Mesothelial cell of epicardium (in vitro differentiated cells): ENCODE measurements at regions not wholly inside any gene's neighbourhood (a gene's known extent, or its start where the extent isn't known, plus 50 kb on each side); places are given as distances from the start of the nearest gene placed in this dataset.

Experiments
- DNase-seq, 2 experiments: peaks; one replicate each; pipeline ENCODE4 v3.0.0; 2021; ENCODE audit warnings: low spot score in 2 of 2; ENCODE audit not compliant: unreplicated experiment in 2 of 2
- H3K27ac Mint-ChIP-seq: 2 replicates; pipeline ENCODE4 v1.8.0; 2021; ENCODE audit warnings: mixed read lengths
- H3K27me3 Mint-ChIP-seq: 2 replicates; pipeline ENCODE4 v1.8.0; 2021; ENCODE audit warnings: low read depth, mixed read lengths
- H3K36me3 Mint-ChIP-seq: 2 replicates; pipeline ENCODE4 v1.8.0; 2021; ENCODE audit warnings: mixed read lengths
- H3K4me1 Mint-ChIP-seq: 2 replicates; pipeline ENCODE4 v1.8.0; 2021; ENCODE audit warnings: mixed read lengths
- H3K4me3 Mint-ChIP-seq: 2 replicates; pipeline ENCODE4 v1.8.0; 2021; ENCODE audit warnings: mild to moderate bottlenecking, moderate library complexity, mixed read lengths
- H3K9me3 Mint-ChIP-seq: 2 replicates; pipeline ENCODE4 v1.8.0; 2021; ENCODE audit warnings: mixed read lengths
- CTCF ChIP-seq: fragments of 200-600 bp; sonication (generic); IDR thresholded peaks from one replicate; pipeline ENCODE4 v1.5.0; 2021; ENCODE audit warnings: antibody characterized with exemption; ENCODE audit not compliant: unreplicated experiment

- H3K4me1 Mint-ChIP-seq = no peaks in the 10 kb centered on the region
- H3K4me3 Mint-ChIP-seq = no peak overlapping the region
- no peak for DNase-seq
- no peaks in the 10 kb centered on the region for H3K36me3 Mint-ChIP-seq
- H3K27ac Mint-ChIP-seq = no peak overlapping the region
- TF ChIP-seq CTCF = no peak
- peaks cover 24% of the 10 kb centered on the region for H3K27me3 Mint-ChIP-seq
- H3K9me3 Mint-ChIP-seq = no peaks in the 10 kb centered on the region
Observed at GRCh38 chr20:48478370-48478769, 349.4 kb downstream of the PREX1 start.

- no peak for DNase-seq
- Mint-ChIP-seq H3K27me3 (peaks cover 24% of the 10 kb centered on the region), H3K36me3 (no peaks in the 10 kb centered on the region), H3K27ac (no peak overlapping the region), H3K4me1 (no peaks in the 10 kb centered on the region), H3K4me3 (no peak overlapping the region), H3K9me3 (no peaks in the 10 kb centered on the region)
- TF ChIP-seq CTCF = no peak
Observed at GRCh38 chr20:48476854-48477253, 350.9 kb downstream of the PREX1 start.

GRCh38 chr20:48474022-48474421 is 353.8 kb downstream of the PREX1 start:
- no peaks in the 10 kb centered on the region for H3K9me3 Mint-ChIP-seq
- TF ChIP-seq CTCF = no peak
- no peaks in the 10 kb centered on the region for H3K36me3 Mint-ChIP-seq
- no peak overlapping the region for H3K27ac Mint-ChIP-seq
- DNase-seq = no peak
- H3K27me3 Mint-ChIP-seq = peaks cover 13% of the 10 kb centered on the region
- no peaks in the 10 kb centered on the region for H3K4me1 Mint-ChIP-seq
- no peak overlapping the region for H3K4me3 Mint-ChIP-seq

GRCh38 chr20:48471759-48472408 is 355.9 kb downstream of the PREX1 start:
- DNase-seq = no peak
- TF ChIP-seq CTCF = no peak
- H3K4me1 Mint-ChIP-seq = no peaks in the 10 kb centered on the region
- no peak overlapping the region for H3K27ac Mint-ChIP-seq
- no peaks in the 10 kb centered on the region for H3K36me3 Mint-ChIP-seq
- no peak overlapping the region for H3K4me3 Mint-ChIP-seq
- peaks cover 10% of the 10 kb centered on the region for H3K27me3 Mint-ChIP-seq
- no peaks in the 10 kb centered on the region for H3K9me3 Mint-ChIP-seq

GRCh38 chr20:48471176-48471575 is 356.6 kb downstream of the PREX1 start:
- H3K36me3 Mint-ChIP-seq = no peaks in the 10 kb centered on the region
- no peak overlapping the region for H3K4me3 Mint-ChIP-seq
- H3K27ac Mint-ChIP-seq = no peak overlapping the region
- no peak for DNase-seq
- H3K4me1 Mint-ChIP-seq = no peaks in the 10 kb centered on the region
- no peak for TF ChIP-seq CTCF
- H3K9me3 Mint-ChIP-seq = peaks cover 5% of the 10 kb centered on the region
- H3K27me3 Mint-ChIP-seq = peaks cover 7% of the 10 kb centered on the region

- Mint-ChIP-seq H3K9me3 (peaks cover 6% of the 10 kb centered on the region), H3K27me3 (no peaks in the 10 kb centered on the region), H3K4me1 (no peaks in the 10 kb centered on the region), H3K36me3 (no peaks in the 10 kb centered on the region), H3K27ac (no peak overlapping the region), H3K4me3 (no peak overlapping the region)
- DNase-seq = no peak
- TF ChIP-seq CTCF = no peak
Observed at GRCh38 chr20:48470141-48470540, 357.7 kb downstream of the PREX1 start.
